ENCODE measurements at regions not wholly inside any gene's neighbourhood (a gene's known extent, or its start where the extent isn't known, plus 50 kb on each side); places are given as distances from the start of the nearest gene placed in this dataset.
"Not testable (repeated sequence)": the region's sequence is repeated elsewhere in the genome, so short reads cannot be mapped to it uniquely, and the experiment has no call there.

- no peak overlapping the region for H3K27ac Mint-ChIP-seq
- H3K27me3 Mint-ChIP-seq (ENCODE audit: low read depth): no peaks in the 10 kb centered on the region
- H3K4me1 Mint-ChIP-seq (ENCODE audit: low read depth): no peaks in the 10 kb centered on the region
- DNase-seq (ENCODE audit: low spot score): no peak
- peaks cover 9% of the 10 kb centered on the region for H3K9me3 Mint-ChIP-seq
- no peak overlapping the region for H3K4me3 Mint-ChIP-seq (ENCODE audit: low read depth)
- H3K36me3 Mint-ChIP-seq (ENCODE audit: low read depth): no peaks in the 10 kb centered on the region
- intact Hi-C loops (cut with micrococcal nuclease): no loop called here
Measured at GRCh38 chr4:186861317-186861716, 137.7 kb upstream of the FAT1 start.

- no peaks in the 10 kb centered on the region for H3K27me3 Mint-ChIP-seq (ENCODE audit: low read depth)
- H3K4me3 Mint-ChIP-seq (ENCODE audit: low read depth): no peak overlapping the region
- intact Hi-C loops (cut with micrococcal nuclease): no loop called here
- H3K27ac Mint-ChIP-seq: no peak overlapping the region
- no peaks in the 10 kb centered on the region for H3K4me1 Mint-ChIP-seq (ENCODE audit: low read depth)
- H3K9me3 Mint-ChIP-seq: peaks cover 22% of the 10 kb centered on the region
- DNase-seq (ENCODE audit: low spot score): no peak
- H3K36me3 Mint-ChIP-seq (ENCODE audit: low read depth): no peaks in the 10 kb centered on the region
Measured at GRCh38 chr4:186871856-186872255, 148.2 kb upstream of the FAT1 start.

GRCh38 chr4:186873095-186873494 is 149.4 kb upstream of the FAT1 start:
- H3K36me3 Mint-ChIP-seq (ENCODE audit: low read depth); H3K27me3 Mint-ChIP-seq (ENCODE audit: low read depth); DNase-seq (ENCODE audit: low spot score); H3K27ac Mint-ChIP-seq; H3K4me3 Mint-ChIP-seq (ENCODE audit: low read depth); intact Hi-C loops (cut with micrococcal nuclease); H3K4me1 Mint-ChIP-seq (ENCODE audit: low read depth): not testable (repeated sequence)
- H3K9me3 Mint-ChIP-seq: peaks cover 28% of the 10 kb centered on the region

- intact Hi-C loops (cut with micrococcal nuclease): no loop called here
- no peaks in the 10 kb centered on the region for H3K36me3 Mint-ChIP-seq (ENCODE audit: low read depth)
- no peak overlapping the region for H3K27ac Mint-ChIP-seq
- no peaks in the 10 kb centered on the region for H3K27me3 Mint-ChIP-seq (ENCODE audit: low read depth)
- H3K9me3 Mint-ChIP-seq: peaks cover 28% of the 10 kb centered on the region
- H3K4me3 Mint-ChIP-seq (ENCODE audit: low read depth): no peak overlapping the region
- DNase-seq (ENCODE audit: low spot score): no peak
- H3K4me1 Mint-ChIP-seq (ENCODE audit: low read depth): no peaks in the 10 kb centered on the region
Measured at GRCh38 chr4:186875476-186875875, 151.8 kb upstream of the FAT1 start.

- no peak for DNase-seq (ENCODE audit: low spot score)
- no peaks in the 10 kb centered on the region for H3K4me1 Mint-ChIP-seq (ENCODE audit: low read depth)
- no peak overlapping the region for H3K4me3 Mint-ChIP-seq (ENCODE audit: low read depth)
- H3K36me3 Mint-ChIP-seq (ENCODE audit: low read depth): no peaks in the 10 kb centered on the region
- H3K9me3 Mint-ChIP-seq: peaks cover 23% of the 10 kb centered on the region
- no peak overlapping the region for H3K27ac Mint-ChIP-seq
- no peaks in the 10 kb centered on the region for H3K27me3 Mint-ChIP-seq (ENCODE audit: low read depth)
- intact Hi-C loops (cut with micrococcal nuclease): no loop called here
Measured at GRCh38 chr4:186876961-186877626, 153.4 kb upstream of the FAT1 start.

GRCh38 chr4:186878203-186878776 is 154.6 kb upstream of the FAT1 start:
- no peaks in the 10 kb centered on the region for H3K4me1 Mint-ChIP-seq (ENCODE audit: low read depth)
- H3K27me3 Mint-ChIP-seq (ENCODE audit: low read depth): no peaks in the 10 kb centered on the region
- intact Hi-C loops (cut with micrococcal nuclease): no loop called here
- H3K9me3 Mint-ChIP-seq: peaks cover 19% of the 10 kb centered on the region
- no peak overlapping the region for H3K27ac Mint-ChIP-seq
- DNase-seq (ENCODE audit: low spot score): no peak
- no peaks in the 10 kb centered on the region for H3K36me3 Mint-ChIP-seq (ENCODE audit: low read depth)
- H3K4me3 Mint-ChIP-seq (ENCODE audit: low read depth): no peak overlapping the region

- intact Hi-C loops (cut with micrococcal nuclease): no loop called here
- H3K9me3 Mint-ChIP-seq: peaks cover 18% of the 10 kb centered on the region
- DNase-seq (ENCODE audit: low spot score): no peak
- H3K4me1 Mint-ChIP-seq (ENCODE audit: low read depth): no peaks in the 10 kb centered on the region
- H3K27me3 Mint-ChIP-seq (ENCODE audit: low read depth): no peaks in the 10 kb centered on the region
- H3K27ac Mint-ChIP-seq: no peak overlapping the region
- no peaks in the 10 kb centered on the region for H3K36me3 Mint-ChIP-seq (ENCODE audit: low read depth)
- no peak overlapping the region for H3K4me3 Mint-ChIP-seq (ENCODE audit: low read depth)
Measured at GRCh38 chr4:186881521-186882220, 158.0 kb upstream of the FAT1 start.

- peaks cover 13% of the 10 kb centered on the region for H3K9me3 Mint-ChIP-seq
- no peaks in the 10 kb centered on the region for H3K4me1 Mint-ChIP-seq (ENCODE audit: low read depth)
- no peak for DNase-seq (ENCODE audit: low spot score)
- no peak overlapping the region for H3K4me3 Mint-ChIP-seq (ENCODE audit: low read depth)
- intact Hi-C loops (cut with micrococcal nuclease): no loop called here
- H3K27ac Mint-ChIP-seq: no peak overlapping the region
- no peaks in the 10 kb centered on the region for H3K27me3 Mint-ChIP-seq (ENCODE audit: low read depth)
- H3K36me3 Mint-ChIP-seq (ENCODE audit: low read depth): no peaks in the 10 kb centered on the region
Measured at GRCh38 chr4:186882293-186882692, 158.6 kb upstream of the FAT1 start.

- no peaks in the 10 kb centered on the region for H3K27me3 Mint-ChIP-seq (ENCODE audit: low read depth)
Measured at GRCh38 chr4:186885289-186885688, 161.6 kb upstream of the FAT1 start.

GRCh38 chr4:186886759-186887158 is 163.1 kb upstream of the FAT1 start:
- H3K4me3 Mint-ChIP-seq (ENCODE audit: low read depth): no peak overlapping the region
- intact Hi-C loops (cut with micrococcal nuclease): no loop called here
- peaks cover 28% of the 10 kb centered on the region for H3K9me3 Mint-ChIP-seq
- H3K36me3 Mint-ChIP-seq (ENCODE audit: low read depth): no peaks in the 10 kb centered on the region
- no peak overlapping the region for H3K27ac Mint-ChIP-seq
- DNase-seq (ENCODE audit: low spot score): no peak
- H3K4me1 Mint-ChIP-seq (ENCODE audit: low read depth): no peaks in the 10 kb centered on the region
- H3K27me3 Mint-ChIP-seq (ENCODE audit: low read depth): no peaks in the 10 kb centered on the region

More at GRCh38 chr4:186885289-186885688, 161.6 kb upstream of the FAT1 start:
- H3K36me3 Mint-ChIP-seq (ENCODE audit: low read depth): no peaks in the 10 kb centered on the region
- no peak overlapping the region for H3K27ac Mint-ChIP-seq
- intact Hi-C loops (cut with micrococcal nuclease): no loop called here
- no peak for DNase-seq (ENCODE audit: low spot score)
- no peak overlapping the region for H3K4me3 Mint-ChIP-seq (ENCODE audit: low read depth)
- peaks cover 25% of the 10 kb centered on the region for H3K9me3 Mint-ChIP-seq
- no peaks in the 10 kb centered on the region for H3K4me1 Mint-ChIP-seq (ENCODE audit: low read depth)

GRCh38 chr4:186887291-186887700 is 163.6 kb upstream of the FAT1 start:
- intact Hi-C loops (cut with micrococcal nuclease): no loop called here
- no peaks in the 10 kb centered on the region for H3K27me3 Mint-ChIP-seq (ENCODE audit: low read depth)
- peaks cover 28% of the 10 kb centered on the region for H3K9me3 Mint-ChIP-seq
- H3K4me3 Mint-ChIP-seq (ENCODE audit: low read depth): no peak overlapping the region
- no peaks in the 10 kb centered on the region for H3K4me1 Mint-ChIP-seq (ENCODE audit: low read depth)
- H3K36me3 Mint-ChIP-seq (ENCODE audit: low read depth): no peaks in the 10 kb centered on the region
- no peak for DNase-seq (ENCODE audit: low spot score)
- H3K27ac Mint-ChIP-seq: no peak overlapping the region

- DNase-seq (ENCODE audit: low spot score): no peak
- Mint-ChIP-seq H3K4me1 (ENCODE audit: low read depth) (no peaks in the 10 kb centered on the region), H3K4me3 (ENCODE audit: low read depth) (no peak overlapping the region), H3K9me3 (peaks cover 28% of the 10 kb centered on the region), H3K27ac (no peak overlapping the region), H3K36me3 (ENCODE audit: low read depth) (no peaks in the 10 kb centered on the region), H3K27me3 (ENCODE audit: low read depth) (no peaks in the 10 kb centered on the region)
- intact Hi-C loops (cut with micrococcal nuclease): no loop called here
Measured at GRCh38 chr4:186887752-186888151, 164.1 kb upstream of the FAT1 start.

GRCh38 chr4:186889876-186890643 is 166.4 kb upstream of the FAT1 start:
- Mint-ChIP-seq H3K9me3 (peaks cover 38% of the 10 kb centered on the region), H3K27ac (no peak overlapping the region), H3K4me3 (ENCODE audit: low read depth) (no peak overlapping the region), H3K4me1 (ENCODE audit: low read depth) (no peaks in the 10 kb centered on the region), H3K36me3 (ENCODE audit: low read depth) (no peaks in the 10 kb centered on the region), H3K27me3 (ENCODE audit: low read depth) (no peaks in the 10 kb centered on the region)
- intact Hi-C loops (cut with micrococcal nuclease): no loop called here
- DNase-seq (ENCODE audit: low spot score): no peak

Data from activated T-helper 2 cell treated with anti-CD3 and anti-CD28 coated beads, Interferon-gamma antibody, Interleukin-2, Interleukin-4, amounts not matched to agents 10 μg/mL and 5 μg/mL and 100 μg/mL, durations not matched to agents 14 hours and 24 hours and 36 hours (primary cell).